NCI-H526 (cell line): ENCODE measurements at regions not wholly inside any gene's neighbourhood (a gene's known extent, or its start where the extent isn't known, plus 50 kb on each side); places are given as distances from the start of the nearest gene placed in this dataset.
"Not testable (repeated sequence)": the region's sequence is repeated elsewhere in the genome, so short reads cannot be mapped to it uniquely, and the experiment has no call there.

Experiments
- DNase-seq, 2 experiments: peaks; one replicate each; lab custom pipeline; 2025; lab: John Stamatoyannopoulos, UW

DNA sequence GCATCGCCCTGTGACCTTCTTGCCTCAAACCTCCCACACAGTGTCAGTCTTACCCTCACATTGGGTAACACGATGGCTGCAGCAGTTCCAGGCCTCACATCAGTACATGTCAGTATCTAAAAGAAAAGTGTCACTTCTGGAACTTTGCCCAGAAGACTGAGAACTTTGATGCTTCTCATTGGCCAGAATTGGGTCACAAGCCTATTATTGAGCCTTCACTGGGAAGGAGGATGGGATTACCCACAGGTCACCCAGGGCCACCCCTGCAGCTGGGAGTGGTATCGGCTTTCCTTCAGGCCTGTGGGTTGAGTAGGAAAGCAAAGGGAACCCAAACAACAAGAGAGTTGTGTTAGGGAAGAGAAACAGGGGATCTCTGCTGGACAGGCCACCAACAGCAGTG, 111.5 kb downstream of the NPY start:
- no peak for DNase-seq

DNA sequence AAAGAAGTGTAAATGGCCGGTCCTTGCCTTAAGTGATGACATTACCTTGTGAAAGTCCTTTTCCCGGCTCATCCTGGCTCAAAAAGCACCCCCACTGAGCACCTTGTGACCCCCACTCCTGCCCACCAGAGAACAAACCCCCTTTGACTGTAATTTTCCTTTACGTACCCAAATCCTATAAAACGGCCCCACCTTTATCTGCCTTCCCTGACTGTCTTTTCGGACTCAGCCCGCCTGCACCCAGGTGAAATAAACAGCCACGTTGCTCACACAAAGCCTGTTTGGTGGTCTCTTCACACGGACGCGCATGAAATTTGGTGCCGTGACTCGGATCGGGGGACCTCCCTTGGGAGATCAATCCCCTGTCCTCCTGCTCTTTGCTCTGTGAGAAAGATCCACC, 112.4 kb downstream of the NPY start:
- DNase-seq: not testable (repeated sequence)

DNA sequence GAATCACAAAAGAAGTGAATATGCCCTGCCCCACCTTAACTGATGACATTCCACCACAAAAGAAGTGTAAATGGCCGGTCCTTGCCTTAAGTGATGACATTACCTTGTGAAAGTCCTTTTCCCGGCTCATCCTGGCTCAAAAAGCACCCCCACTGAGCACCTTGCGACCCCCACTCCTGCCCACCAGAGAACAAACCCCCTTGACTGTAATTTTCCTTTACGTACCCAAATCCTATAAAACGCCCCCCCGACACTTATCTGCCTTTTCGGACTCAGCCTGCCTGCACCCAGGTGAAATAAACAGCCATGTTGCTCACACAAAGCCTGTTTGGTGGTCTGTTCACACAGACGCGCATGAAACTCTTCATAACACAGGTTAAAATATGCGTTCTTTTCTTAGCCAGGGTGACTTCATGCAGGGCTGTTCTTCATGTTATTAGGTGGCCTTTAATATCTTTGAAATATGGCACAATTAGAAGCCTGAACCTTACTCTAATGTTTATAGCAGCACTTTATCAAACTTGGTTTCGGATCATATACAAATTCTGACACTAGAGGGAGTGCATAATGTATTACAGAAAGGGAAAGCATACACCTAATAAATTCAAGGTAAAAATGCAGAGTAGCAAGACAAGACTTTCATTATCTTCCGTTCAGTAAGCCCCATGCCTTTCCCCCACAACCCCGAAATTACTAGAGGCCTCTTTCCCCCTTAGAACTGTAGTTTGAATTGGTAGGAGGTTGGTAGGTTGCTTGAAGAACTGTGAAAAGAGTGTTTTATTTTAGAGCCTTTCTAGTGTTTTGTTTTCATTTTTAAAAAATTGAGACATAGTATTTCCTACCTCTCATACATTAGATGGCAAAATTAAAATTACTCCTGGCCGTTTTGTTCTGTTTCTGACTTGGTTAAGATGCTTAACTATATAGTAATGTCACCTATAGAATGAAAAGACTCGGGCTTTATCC, 117.9 kb downstream of the NPY start:
- peak; percentile 8 to 69 for DNase-seq

DNA sequence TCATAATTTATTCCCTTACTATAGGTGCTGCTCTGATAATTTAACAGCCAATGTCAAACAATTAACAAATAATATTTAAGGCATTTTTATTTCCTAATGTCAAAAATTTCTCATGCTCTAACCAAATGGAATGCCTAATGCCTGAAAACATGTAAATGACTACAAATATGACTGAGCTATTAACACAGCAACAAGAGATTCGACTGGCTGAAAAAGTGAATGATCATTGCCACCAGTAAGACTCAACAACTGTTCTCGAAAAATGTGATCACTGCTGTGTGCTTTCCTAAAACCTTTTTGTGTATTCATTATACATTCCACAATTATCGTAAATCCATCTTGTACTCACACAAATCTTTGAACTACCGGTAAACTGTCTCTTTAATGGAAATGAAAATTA, 118.7 kb downstream of the NPY start:
- no peak for DNase-seq

DNA sequence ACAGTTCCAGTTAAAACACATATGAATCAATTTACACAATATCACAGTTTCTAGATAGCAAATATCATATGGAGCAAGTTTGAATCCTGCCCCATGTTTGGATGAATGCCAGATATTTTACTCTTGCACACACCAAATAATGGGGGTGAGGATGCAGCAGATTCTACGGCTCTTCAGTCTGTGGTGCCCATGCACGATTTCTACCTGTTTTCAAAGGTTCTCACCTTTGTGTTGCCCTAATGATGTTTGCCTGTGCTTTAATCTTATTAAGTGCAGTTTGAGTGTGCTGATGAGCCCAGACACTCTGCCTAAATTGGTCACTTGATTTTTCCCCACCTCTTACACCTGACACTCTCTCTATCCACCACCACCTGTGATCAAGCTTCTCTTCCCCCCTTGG, 119.6 kb downstream of the NPY start:
- no peak for DNase-seq

DNA sequence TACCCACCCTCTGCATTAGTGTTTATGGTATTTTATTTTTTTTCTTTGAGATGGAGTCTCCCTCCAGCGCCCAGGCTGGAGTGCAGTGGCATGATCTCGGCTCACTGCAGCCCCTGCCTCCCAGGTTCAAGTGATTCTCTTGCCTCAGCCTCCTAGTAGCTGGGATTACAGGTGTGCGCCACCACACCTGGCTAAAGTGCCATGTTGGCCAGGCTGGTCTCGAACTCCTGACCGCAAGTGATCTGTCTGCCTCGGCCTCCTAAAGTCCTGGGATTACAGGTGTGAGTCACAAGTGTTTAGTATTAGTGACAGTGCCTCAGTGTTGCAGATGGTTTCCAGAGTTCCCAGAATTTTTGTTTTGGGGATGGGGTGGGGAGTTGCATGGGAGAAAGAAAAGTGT, 120.3 kb downstream of the NPY start:
- no peak for DNase-seq

DNA sequence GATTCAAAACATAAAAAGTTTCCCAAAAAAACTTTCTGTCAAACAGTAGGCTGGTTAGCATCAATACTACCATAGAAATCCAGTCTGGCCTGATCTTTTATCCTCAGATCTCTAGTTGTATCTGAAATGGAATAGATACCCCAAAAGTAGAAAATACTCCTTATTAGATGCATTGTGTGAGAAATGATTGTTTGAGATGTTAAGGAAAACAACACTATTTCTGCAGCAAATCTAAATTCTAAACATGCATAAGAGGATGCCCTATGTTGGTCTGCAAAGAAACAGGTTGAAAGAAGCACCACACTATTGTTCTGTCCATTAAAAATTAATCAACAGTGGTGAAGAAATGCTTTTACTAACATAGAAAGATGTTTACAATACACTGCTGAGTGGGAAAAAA, 121.0 kb downstream of the NPY start:
- no peak for DNase-seq

DNA sequence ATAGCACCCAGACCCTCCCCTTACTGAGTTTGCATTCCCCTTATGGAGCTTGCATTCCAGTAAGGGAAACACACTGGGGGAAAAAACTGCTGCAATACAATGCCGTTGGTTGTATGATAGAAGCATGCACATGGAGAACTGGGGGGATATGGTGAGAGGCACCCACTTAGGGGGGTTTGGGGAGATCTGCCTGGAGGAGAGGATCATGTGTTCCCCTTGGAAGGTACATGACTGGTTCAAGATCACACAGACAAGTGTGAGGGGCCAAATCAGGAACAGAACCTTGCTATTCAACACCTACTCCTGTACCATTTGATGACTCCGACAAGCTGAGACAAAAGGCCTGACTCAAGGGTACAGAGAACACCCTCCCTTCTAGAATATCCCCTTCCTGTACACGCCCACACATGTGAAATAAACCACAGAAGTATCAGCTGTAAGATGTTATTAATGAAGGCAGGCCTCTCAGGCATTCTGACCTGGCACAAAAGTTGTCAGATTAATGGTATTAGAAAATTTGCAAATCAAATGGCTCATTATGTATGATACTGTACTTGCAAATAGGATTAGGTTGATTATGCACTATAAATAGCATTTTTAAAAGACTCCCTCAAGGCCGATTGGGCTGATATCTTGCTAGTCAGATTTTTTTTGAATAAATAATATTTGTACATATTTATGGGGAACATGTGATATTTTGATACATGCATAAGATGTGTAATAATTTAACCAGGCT, 122.2 kb downstream of the NPY start:
- DNase-seq: no peak

DNA sequence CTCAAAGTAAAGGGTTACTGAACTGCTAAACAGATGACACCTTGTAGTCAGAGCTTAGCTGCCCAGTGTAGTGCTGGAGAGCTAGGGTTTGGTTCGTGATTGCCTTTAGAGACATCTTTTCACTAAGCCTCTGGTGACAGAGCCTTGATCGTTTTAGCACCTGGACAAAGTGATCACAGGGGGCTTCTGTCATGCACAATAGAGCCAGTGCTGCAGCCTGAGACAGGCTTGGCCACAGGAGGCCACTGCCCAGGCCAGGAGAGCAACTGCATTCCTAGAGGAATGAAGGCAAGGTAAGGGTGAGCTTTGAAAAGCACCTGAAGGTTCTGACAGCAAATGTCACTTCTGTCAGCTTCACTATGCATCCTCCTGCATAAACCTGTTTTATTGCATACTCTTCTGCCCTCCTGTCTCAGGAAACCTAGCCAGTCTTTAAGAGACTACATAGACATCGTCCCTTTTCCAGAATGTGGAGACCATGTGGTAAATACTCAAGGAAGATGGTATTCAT, 122.9 kb downstream of the NPY start:
- no peak for DNase-seq

DNA sequence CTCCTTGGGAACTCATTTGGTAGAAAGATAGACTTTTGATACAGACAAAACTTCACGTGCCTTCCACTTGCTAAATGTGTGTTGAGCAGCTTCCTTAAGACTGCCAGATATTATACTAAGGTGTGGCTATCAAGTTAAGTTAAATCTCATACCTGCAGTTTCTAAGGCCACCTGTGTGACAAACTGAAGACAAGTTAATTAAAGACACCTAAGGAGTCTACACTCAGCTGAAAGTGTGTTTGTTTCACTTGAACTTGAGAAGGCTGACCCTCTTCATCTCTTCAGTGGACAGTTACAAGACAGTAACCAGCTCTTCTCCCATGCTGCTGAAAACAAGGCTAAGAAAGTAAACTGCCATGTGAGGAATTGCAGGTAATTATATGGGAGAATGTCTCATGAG, 124.0 kb downstream of the NPY start:
- no peak for DNase-seq

DNA sequence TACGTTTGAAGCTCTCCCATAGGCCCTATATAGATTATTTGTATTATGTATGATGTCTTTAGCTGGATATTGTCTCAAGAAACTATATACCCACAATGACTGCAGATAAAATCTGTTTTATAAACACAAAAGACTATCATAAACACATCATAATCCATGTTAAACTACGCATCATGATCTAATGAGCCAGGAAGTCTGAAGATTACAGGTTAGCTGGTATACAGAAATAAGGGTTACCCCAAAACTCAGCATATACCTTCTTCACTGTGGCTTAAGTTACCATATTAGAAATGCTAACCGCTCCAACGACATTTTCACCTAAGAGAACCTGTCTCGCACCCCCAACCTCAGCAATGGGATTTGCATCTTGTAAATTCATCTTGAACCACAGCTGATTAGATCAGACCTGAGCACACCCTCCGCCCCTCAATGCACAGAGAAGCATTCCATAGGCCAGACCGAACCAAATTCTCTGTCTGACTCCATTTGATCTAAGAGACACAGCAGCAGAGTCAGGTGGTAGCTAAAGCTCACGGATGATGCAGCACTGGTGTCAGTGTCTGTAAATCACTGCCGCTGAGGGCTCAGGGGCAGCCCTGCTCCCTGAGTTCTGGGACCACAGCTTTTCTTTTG, 124.9 kb downstream of the NPY start:
- DNase-seq: peak; percentile 50 to 71

DNA sequence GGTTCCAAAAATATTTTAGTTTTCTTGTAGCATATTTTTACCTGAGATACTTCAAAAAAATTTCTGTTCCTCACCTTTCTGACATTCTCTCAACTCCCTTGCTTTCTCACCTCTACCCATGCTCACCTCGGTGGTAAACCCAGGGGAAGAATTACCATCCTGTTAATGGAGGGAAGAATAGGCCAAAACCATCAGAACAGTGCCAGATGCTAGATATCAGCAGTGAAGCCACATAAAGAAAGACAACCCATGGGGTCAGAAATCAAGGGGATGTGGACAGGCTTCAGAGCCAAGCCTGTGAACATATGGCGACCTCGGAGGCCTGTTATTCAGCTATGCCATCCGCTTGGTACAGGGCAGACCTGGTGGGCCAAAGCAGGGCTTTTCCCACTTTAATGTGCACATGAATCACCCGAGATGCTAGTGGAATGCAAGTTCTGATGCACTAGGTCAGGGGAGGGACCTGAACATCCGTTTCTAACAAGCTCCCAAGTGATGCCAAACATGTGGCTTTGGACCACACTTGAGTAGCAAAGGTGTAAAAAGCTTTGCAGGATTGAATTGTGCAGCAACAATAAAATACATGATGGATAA, 125.5 kb downstream of the NPY start:
- no peak for DNase-seq

DNA sequence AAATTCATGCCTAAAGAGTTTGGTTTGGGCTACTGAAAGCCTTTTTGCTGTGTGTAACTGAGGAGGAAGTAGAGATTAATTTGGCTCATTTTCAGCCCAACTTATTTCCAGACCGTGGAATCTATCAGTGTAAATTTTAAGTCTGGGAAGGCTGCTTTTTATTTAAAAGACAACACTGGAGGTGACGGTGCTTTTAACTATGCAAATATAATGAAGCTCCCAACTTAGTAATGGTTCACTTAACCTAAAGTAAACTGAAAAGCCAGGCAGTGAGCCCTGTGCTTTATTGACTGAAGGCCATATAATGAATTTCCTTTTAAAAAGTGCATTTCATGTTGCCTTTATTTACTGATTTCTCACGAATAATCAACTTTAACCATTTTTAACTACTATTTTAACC, 127.2 kb downstream of the NPY start:
- DNase-seq: no peak

DNA sequence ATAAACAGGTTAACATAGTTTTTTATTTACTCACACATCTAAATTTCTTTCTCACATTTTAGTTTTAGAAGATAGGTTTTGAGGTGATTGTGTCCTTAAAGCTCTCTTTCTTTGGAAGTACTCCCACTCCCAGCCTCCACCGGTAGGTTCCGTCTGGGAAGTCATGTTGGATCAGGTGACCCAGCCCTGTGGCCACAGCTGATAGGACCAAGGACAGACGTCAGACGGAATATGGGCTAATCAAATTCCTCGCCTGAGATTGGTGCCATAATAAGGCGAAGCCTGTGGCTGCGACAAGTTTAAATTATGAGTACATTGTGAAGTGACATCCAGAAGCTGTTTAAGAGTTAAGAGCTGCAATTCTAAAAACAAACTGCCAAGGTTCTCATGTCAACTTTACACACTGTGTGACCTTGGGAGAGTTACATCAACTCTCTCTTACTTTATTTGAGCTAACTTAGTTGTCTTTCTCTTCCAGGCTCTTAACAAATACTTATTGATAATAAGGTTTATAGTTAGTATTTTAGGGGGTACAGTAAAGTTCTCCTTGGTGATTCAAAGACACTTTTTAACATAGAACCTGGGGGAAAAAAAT, 133.6 kb downstream of the NPY start:
- DNase-seq: no peak

DNA sequence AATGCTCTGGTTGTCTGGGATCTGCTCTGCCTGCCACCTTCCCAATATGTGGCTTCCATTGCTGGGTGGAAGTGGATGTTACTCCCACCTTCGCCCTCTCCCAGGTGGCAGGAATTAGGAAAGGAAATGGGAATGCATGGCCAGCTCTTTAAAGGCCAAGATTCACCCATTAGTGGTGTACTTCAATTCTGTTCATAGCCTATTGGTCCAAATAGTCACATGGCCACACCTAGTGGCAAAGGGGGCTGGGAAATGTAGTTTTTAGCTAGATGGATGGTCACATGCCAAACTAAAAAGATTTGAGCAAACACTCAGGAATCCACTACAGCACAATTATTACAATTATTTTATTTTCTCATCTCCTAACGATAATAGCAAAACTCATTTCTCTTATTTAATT, 135.1 kb downstream of the NPY start:
- DNase-seq: no peak

DNA sequence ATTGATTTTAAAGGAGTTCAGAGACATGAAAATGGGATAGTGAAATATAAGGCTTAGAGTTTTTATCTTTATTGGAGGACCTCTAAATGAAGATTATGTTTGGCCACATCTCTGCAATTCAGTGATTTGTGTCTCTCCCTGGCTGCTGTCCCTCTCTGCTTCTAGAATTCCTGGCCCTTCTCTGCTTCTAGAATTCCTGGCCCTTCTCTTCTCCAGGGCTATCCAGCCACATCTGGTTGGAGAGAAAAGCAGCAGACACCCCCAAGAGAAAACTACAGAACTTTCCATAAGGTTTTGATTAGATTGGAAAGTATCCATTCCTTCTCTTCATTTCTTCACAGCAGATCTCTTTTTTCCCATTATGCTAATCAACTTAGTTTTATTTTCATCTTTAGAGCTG, 135.5 kb downstream of the NPY start:
- DNase-seq: no peak

DNA sequence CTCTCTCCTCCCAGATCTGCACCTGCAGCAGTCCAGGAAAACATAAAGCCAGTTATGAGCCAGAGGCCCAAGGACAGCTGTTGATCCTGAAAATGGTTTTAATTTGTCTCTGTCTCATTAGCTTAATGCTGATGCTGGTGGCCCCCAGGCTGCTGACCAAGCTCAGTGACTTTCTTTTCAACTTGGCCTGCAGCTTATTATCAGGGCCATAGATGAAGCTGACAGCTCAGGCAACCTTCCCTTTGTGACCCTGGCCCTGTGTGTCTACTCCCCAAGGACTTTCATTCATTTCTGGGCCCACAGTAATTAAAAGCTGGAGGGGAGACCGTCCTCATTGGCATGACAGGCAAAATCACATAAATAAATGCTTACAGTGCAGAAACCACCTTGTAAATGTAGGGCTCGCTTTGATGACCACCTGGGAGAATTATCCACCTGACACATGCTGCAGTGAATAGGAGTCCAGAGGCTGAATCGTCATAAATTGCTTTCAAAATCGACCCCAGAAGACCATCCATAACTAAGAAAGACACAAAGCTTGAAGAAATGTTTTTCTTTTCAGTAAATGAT, 138.5 kb downstream of the NPY start:
- DNase-seq: no peak

DNA sequence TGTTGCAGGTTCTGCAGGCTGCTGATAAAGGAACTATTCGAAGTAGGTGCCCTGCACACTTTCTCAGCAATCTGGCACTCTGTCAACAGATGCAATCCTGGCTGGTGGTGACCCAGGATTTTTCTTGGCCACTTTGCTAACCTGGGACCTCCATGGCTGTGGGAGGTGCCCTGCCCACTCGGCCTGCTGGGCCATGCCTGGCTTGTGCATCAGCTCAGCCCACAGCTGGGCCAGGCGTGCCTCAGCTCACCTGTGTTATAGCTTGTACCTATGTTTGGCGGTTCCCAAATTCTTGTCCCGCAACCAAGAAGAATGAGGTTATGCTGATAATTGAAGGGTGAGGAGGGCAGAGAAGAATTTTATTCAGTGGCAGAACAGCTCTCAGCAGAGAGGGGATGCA, 141.7 kb downstream of the NPY start:
- no peak for DNase-seq

DNA sequence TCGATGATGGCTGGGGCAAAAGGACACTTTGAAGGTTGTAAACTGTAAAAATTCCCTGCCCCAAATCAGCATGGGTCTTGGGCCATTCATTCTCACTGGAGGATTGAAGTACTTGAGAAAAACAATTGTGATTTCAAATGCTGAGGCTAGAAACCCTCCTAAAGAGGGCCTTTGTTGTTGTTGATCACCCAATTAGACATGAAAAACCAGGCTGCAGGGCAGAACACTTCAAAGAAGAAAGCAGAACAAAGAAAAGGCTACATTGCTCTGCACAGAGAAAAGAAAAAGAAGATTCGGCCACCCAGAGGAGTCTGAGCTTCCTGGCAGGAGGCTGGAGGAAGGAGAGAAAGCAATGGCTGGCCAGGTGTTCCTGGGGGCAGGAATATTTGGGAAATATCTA, 143.1 kb downstream of the NPY start:
- no peak for DNase-seq

DNA sequence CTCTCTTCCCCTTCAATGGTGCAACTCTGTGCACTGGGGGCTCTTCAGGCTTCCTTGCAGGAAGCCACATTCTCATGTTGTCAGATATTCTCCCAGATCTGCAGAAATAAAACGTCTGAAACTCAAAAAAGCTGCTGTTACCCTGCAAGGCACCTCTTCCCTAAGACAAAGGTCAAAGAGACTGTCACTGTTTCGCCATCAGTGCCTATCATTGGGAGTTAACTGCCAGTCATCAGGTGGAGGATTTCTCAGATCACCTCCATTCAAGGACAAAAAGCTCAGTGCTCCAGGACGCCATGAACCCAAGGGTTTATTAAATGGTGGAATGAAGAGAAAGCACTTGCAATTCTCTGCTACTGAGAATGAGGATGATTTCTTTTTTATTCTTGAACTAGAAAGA, 144.6 kb upstream of the PALS2 start:
- no peak for DNase-seq

DNA sequence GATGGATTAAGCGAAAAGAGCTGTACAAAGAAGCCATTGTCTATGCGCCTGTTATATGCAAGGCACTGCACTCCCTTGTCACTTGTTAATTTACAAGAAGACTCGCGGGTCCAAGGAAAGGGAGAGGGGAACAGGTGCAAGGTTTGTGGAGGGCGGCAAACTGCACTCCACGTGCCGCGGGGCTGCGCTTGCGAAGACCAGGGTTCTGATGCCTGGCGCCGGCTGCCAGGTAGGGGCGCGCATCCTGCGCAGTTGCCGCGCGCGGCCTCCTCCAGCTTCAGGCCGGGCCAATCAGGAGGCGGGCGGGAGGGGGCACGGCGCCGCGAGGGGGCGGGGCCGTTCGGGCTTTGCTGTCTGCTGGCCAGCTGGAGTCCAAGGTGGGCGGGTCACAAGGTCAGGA, 140.6 kb upstream of the PALS2 start:
- DNase-seq: peak; percentile 6 to 11

DNA sequence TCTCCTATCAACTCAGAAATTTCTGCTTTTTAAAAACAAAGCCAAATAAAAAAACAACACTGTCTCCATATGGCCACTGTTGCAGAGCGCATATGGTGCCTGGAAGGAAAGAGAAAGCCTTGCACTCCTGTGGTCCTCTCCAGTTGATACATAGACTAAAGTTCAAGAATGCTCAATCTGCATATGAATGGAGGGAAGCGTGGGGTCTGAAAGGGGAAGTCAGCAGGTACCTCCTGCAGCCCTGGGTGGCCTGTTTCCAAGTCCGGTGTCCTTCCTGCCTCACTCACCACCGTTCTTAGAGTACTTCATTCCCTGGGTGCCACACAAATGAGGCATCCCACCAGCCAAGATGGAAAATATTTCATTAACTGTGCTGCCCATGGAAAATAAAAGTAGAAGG, 138.3 kb upstream of the PALS2 start:
- no peak for DNase-seq
